RWPE2 (cell line): ENCODE measurements at regions not wholly inside any gene's neighbourhood (a gene's known extent, or its start where the extent isn't known, plus 50 kb on each side); places are given as distances from the start of the nearest gene placed in this dataset.
"Not testable (repeated sequence)": the region's sequence is repeated elsewhere in the genome, so short reads cannot be mapped to it uniquely, and the experiment has no call there.

Experiments used
- ATAC-seq: fragments of 200-7000 bp; cut with Tn5 transposase; 3 replicates; pipeline ENCODE4 v1.9.1; 2021; ENCODE audit warnings: low read depth
- DNase-seq: peaks from one replicate; pipeline ENCODE4 v3.0.0-alpha.2; 2020; ENCODE audit warnings: low spot score
- H3K27ac ChIP-seq: fragments of 450-650 bp; 2 replicates; pipeline ENCODE4 v1.5.1; 2017; ENCODE audit warnings: mild to moderate bottlenecking; ENCODE audit not compliant: poor library complexity, severe bottlenecking
- H3K27me3 ChIP-seq: fragments of 250-450 bp; sonication (Bioruptor Pico); 2 replicates; pipeline ENCODE4 v1.5.1; 2021; ENCODE audit warnings: mild to moderate bottlenecking, moderate library complexity; ENCODE audit not compliant: insufficient read depth, poor library complexity, severe bottlenecking
- H3K36me3 ChIP-seq: fragments of 250-450 bp; sonication (Bioruptor Pico); 2 replicates; pipeline ENCODE4 v1.5.1; 2020; ENCODE audit warnings: low read depth, mild to moderate bottlenecking, moderate library complexity
- H3K4me1 ChIP-seq: fragments of 250-450 bp; sonication (Bioruptor Pico); 2 replicates; pipeline ENCODE4 v1.5.1; 2021; ENCODE audit warnings: mild to moderate bottlenecking, moderate library complexity; ENCODE audit not compliant: insufficient read depth, poor library complexity, severe bottlenecking
- H3K4me3 ChIP-seq: fragments of 250-450 bp; sonication (Bioruptor Pico); 2 replicates; pipeline ENCODE4 v1.5.1; 2021; ENCODE audit warnings: mild to moderate bottlenecking, moderate library complexity; ENCODE audit not compliant: severe bottlenecking
- H3K9me3 ChIP-seq: fragments of 250-450 bp; sonication (Bioruptor Pico); 2 replicates; pipeline ENCODE4 v1.5.1; 2021; ENCODE audit warnings: mild to moderate bottlenecking, moderate library complexity; ENCODE audit not compliant: severe bottlenecking
- CTCF ChIP-seq: fragments of 450-650 bp; IDR thresholded peaks from one replicate; pipeline ENCODE4 v1.5.1; 2017; ENCODE audit warnings: mild to moderate bottlenecking, moderate library complexity; ENCODE audit not compliant: poor library complexity, severe bottlenecking

- Histone ChIP-seq H3K4me3 (no peak overlapping the region), H3K9me3 (no peaks in the 10 kb centered on the region), H3K27ac (no peak overlapping the region), H3K4me1 (no peaks in the 10 kb centered on the region), H3K27me3 (no peaks in the 10 kb centered on the region), H3K36me3 (no peaks in the 10 kb centered on the region)
- DNase-seq (no peak), ATAC-seq (no peak)
- TF ChIP-seq CTCF, result no peak
Observed at GRCh38 chr12:96104566-96104965, 69.2 kb upstream of the LTA4H start.

- DNase-seq, result no peak
- ATAC-seq, result no peak
- H3K27ac ChIP-seq, result no peak overlapping the region
Observed at GRCh38 chr12:96106137-96106536, 70.8 kb upstream of the LTA4H start.

GRCh38 chr12:96107236-96107635 lies 71.8 kb upstream of the LTA4H start:
- ATAC-seq, result no peak
- Histone ChIP-seq H3K27ac (no peak overlapping the region), H3K36me3 (no peaks in the 10 kb centered on the region), H3K4me3 (no peak overlapping the region), H3K9me3 (no peaks in the 10 kb centered on the region), H3K27me3 (no peaks in the 10 kb centered on the region), H3K4me1 (no peaks in the 10 kb centered on the region)
- DNase-seq, result no peak
- no peak for TF ChIP-seq CTCF

More at GRCh38 chr12:96106137-96106536, 70.8 kb upstream of the LTA4H start:
- H3K9me3 ChIP-seq, result no peaks in the 10 kb centered on the region
- H3K27me3 ChIP-seq, result no peaks in the 10 kb centered on the region
- H3K36me3 ChIP-seq, result no peaks in the 10 kb centered on the region
- H3K4me1 ChIP-seq, result no peaks in the 10 kb centered on the region
- no peak overlapping the region for H3K4me3 ChIP-seq
- no peak for TF ChIP-seq CTCF

- no peak for DNase-seq
- no peak for TF ChIP-seq CTCF
- Histone ChIP-seq H3K36me3 (no peaks in the 10 kb centered on the region), H3K27me3 (no peaks in the 10 kb centered on the region), H3K4me1 (no peaks in the 10 kb centered on the region), H3K4me3 (no peak overlapping the region), H3K9me3 (no peaks in the 10 kb centered on the region), H3K27ac (no peak overlapping the region)
- ATAC-seq, result peak; percentile 35; the same call in 1 of the 3 replicates
Observed at GRCh38 chr12:96108321-96108720, 72.9 kb upstream of the LTA4H start.

- not testable (repeated sequence) for H3K4me1 ChIP-seq, H3K4me3 ChIP-seq, H3K27me3 ChIP-seq, H3K27ac ChIP-seq, ATAC-seq, H3K9me3 ChIP-seq, H3K36me3 ChIP-seq, DNase-seq
Observed at GRCh38 chr12:96108941-96109340, 73.6 kb upstream of the LTA4H start.
